OCI-LY1 (cell line): ENCODE measurements at regions not wholly inside any gene's neighbourhood (a gene's known extent, or its start where the extent isn't known, plus 50 kb on each side); places are given as distances from the start of the nearest gene placed in this dataset.

Experiments used
- CTCF ChIP-seq: fragments of 200-600 bp; sonication (generic), shearing (Covaris generic); IDR thresholded peaks from 2 replicates; pipeline ENCODE4 v1.5.1; 2017; ENCODE audit warnings: mild to moderate bottlenecking, antibody characterized with exemption, low read length, moderate library complexity, mixed read lengths
- EZH2 ChIP-seq: fragments of 200-600 bp; sonication (generic), shearing (Covaris generic); IDR thresholded peaks from 2 replicates; pipeline ENCODE4 v1.8.0; 2017; ENCODE audit warnings: borderline replicate concordance, mixed run types, mild to moderate bottlenecking, antibody characterized with exemption, low read length, moderate library complexity, mixed read lengths

- TF ChIP-seq CTCF (no peak), EZH2 (no peak)
Observed at GRCh38 chr13:24022568-24022967, 125.3 kb upstream of the C1QTNF9B start.
